H1 (cell line): ENCODE measurements at regions not wholly inside any gene's neighbourhood (a gene's known extent, or its start where the extent isn't known, plus 50 kb on each side); places are given as distances from the start of the nearest gene placed in this dataset.

Experiments
- CTCF ChIA-PET: fragments of 300-600 bp; sonication (Branson Sonifier 250); formaldehyde crosslinking; loops from one replicate; lab custom pipeline; 2021; ENCODE audit not compliant: partially characterized antibody; lab: Charles Lee
- POLR2A ChIA-PET: fragments of 300-600 bp; sonication (Branson Sonifier 250); formaldehyde crosslinking; loops from one replicate; lab custom pipeline; 2021; ENCODE audit warnings: inconsistent platforms; ENCODE audit not compliant: partially characterized antibody; lab: Charles Lee
- DNase-seq, 2 experiments: peaks; one replicate each; pipeline versions ENCODE4 v3.0.0 to v3.0.0-alpha.2; 2010 to 2022; ENCODE audit warnings: low spot score in 2 of 2, low read depth in 1 of 2, mixed read lengths in 1 of 2
- FAIRE-seq: peaks from 2 replicates; lab custom pipeline; 2011; peaks lifted over from hg19 to GRCh38; lab: Jason Lieb, UNC
- H2AFZ ChIP-seq: 2 replicates; pipeline ENCODE4 v1.8.1; 2012; ENCODE audit warnings: low read length, inconsistent platforms
- H2AK5ac ChIP-seq: 2 replicates; pipeline ENCODE4 v1.6.1; 2013; ENCODE audit warnings: low read depth, low read length
- H2BK120ac ChIP-seq: replicated peaks from 2 replicates; pipeline ENCODE3; 2013; ENCODE audit warnings: low read depth, low read length, inconsistent platforms
- H2BK12ac ChIP-seq: 2 replicates; pipeline ENCODE4 v1.6.1; 2013; ENCODE audit warnings: low read depth, low read length
- H2BK15ac ChIP-seq: 2 replicates; pipeline ENCODE4 v1.6.1; 2013; ENCODE audit warnings: low read length
- H2BK20ac ChIP-seq: 2 replicates; pipeline ENCODE4 v1.6.1; 2013; ENCODE audit warnings: low read length
- H2BK5ac ChIP-seq: 2 replicates; pipeline ENCODE4 v1.6.1; 2013; ENCODE audit warnings: low read depth, low read length
- H3K14ac ChIP-seq: 2 replicates; pipeline ENCODE4 v1.6.1; 2013; ENCODE audit warnings: inconsistent platforms; ENCODE audit not compliant: insufficient read length
- H3K18ac ChIP-seq: 2 replicates; pipeline ENCODE4 v1.6.1; 2013; ENCODE audit warnings: low read length; ENCODE audit errors: extremely low read depth
- H3K23ac ChIP-seq: 2 replicates; pipeline ENCODE4 v1.6.1; 2013; ENCODE audit warnings: inconsistent platforms; ENCODE audit not compliant: insufficient read length
- H3K23me2 ChIP-seq: 2 replicates; pipeline ENCODE4 v1.6.1; 2013; ENCODE audit warnings: low read depth, low read length
- H3K27ac ChIP-seq: 2 replicates; pipeline ENCODE4 v1.6.1; 2011; ENCODE audit warnings: low read depth, low read length, inconsistent platforms
- H3K27me3 ChIP-seq, 4 experiments: replicated peaks in 1 of 4; 1 replicate in 1 of 4; 2 replicates in 3 of 4; pipeline versions ENCODE4 v1.6.1 to v1.8.1; 2011 to 2013; ENCODE audit warnings: low read length in 3 of 4, mild to moderate bottlenecking in 3 of 4, inconsistent platforms in 2 of 4, mixed read lengths in 2 of 4, moderate library complexity in 1 of 4; ENCODE audit not compliant: control insufficient read depth in 3 of 4, insufficient read depth in 3 of 4; ENCODE audit errors: extremely low read depth in 1 of 4
- H3K36me3 ChIP-seq, 4 experiments: 2 replicates each; pipeline versions ENCODE4 v1.6.1 to v1.8.1; 2011 to 2013; ENCODE audit warnings: mild to moderate bottlenecking in 4 of 4, low read length in 3 of 4, moderate library complexity in 2 of 4, control low read depth in 1 of 4, inconsistent platforms in 1 of 4; ENCODE audit not compliant: insufficient read depth in 4 of 4, control insufficient read depth in 2 of 4
- H3K4ac ChIP-seq: replicated peaks from 2 replicates; pipeline ENCODE3; 2013; ENCODE audit warnings: low read length, low read depth, mixed read lengths, inconsistent platforms; ENCODE audit not compliant: insufficient read length
- H3K4me1 ChIP-seq, 4 experiments: replicated peaks in 1 of 4; 1 replicate in 1 of 4; 2 replicates in 3 of 4; pipeline versions ENCODE4 v1.6.1 to v1.8.1; 2011 to 2013; ENCODE audit warnings: low read length in 3 of 4, inconsistent platforms in 2 of 4, mixed read lengths in 1 of 4; ENCODE audit not compliant: insufficient read depth in 4 of 4, control insufficient read depth in 3 of 4
- H3K4me2 ChIP-seq, 2 experiments: 2 replicates each; pipeline versions ENCODE4 v1.6.1 to v1.8.1; 2011 to 2013; ENCODE audit warnings: low read depth in 2 of 2, low read length in 2 of 2, control low read depth in 1 of 2, inconsistent platforms in 1 of 2, mild to moderate bottlenecking in 1 of 2; ENCODE audit not compliant: insufficient read depth in 1 of 2
- H3K4me3 ChIP-seq, 4 experiments: fragments of 200-600, 300-600 bp in 1 of 4; sonication (generic), shearing (Covaris generic), sonication (Bioruptor Twin) in 1 of 4; 2 replicates each; pipeline versions ENCODE4 v1.5.1 to v1.8.1; 2011 to 2016; ENCODE audit warnings: low read length in 4 of 4, low read depth in 3 of 4, control low read depth in 2 of 4, inconsistent platforms in 2 of 4, mild to moderate bottlenecking in 2 of 4, mixed read lengths in 1 of 4, moderate library complexity in 1 of 4; ENCODE audit not compliant: insufficient read depth in 2 of 4; ENCODE audit errors: extremely low read depth in 1 of 4
- H3K56ac ChIP-seq: replicated peaks from 2 replicates; pipeline ENCODE3; 2013; ENCODE audit warnings: low read depth, mild to moderate bottlenecking, mixed read lengths, low read length, inconsistent platforms; ENCODE audit not compliant: insufficient read length
- H3K79me1 ChIP-seq: 2 replicates; pipeline ENCODE4 v1.6.1; 2013; ENCODE audit warnings: low read depth, low read length, control low read depth
- H3K79me2 ChIP-seq, 2 experiments: 2 replicates each; pipeline versions ENCODE4 v1.6.1 to v1.8.1; 2012 to 2013; ENCODE audit warnings: low read length in 2 of 2, mild to moderate bottlenecking in 2 of 2, inconsistent platforms in 1 of 2; ENCODE audit not compliant: insufficient read depth in 2 of 2, control insufficient read depth in 1 of 2
- H3K9ac ChIP-seq, 4 experiments: replicated peaks in 1 of 4; 1 replicate in 1 of 4; 2 replicates in 3 of 4; pipeline versions ENCODE4 v1.6.1 to v1.8.1; 2011 to 2013; ENCODE audit warnings: low read depth in 3 of 4, low read length in 3 of 4, control low read depth in 2 of 4, mild to moderate bottlenecking in 2 of 4, moderate library complexity in 2 of 4, inconsistent platforms in 1 of 4; ENCODE audit errors: extremely low read depth in 1 of 4
- H3K9me3 ChIP-seq, 2 experiments: 2 replicates each; pipeline versions ENCODE4 v1.6.1 to v1.8.1; 2012 to 2013; ENCODE audit warnings: mild to moderate bottlenecking in 2 of 2, moderate library complexity in 2 of 2, control low read depth in 1 of 2, inconsistent platforms in 1 of 2, low read depth in 1 of 2, low read length in 1 of 2, mixed read lengths in 1 of 2; ENCODE audit not compliant: insufficient read depth in 2 of 2
- H4K20me1 ChIP-seq, 2 experiments: replicated peaks in 1 of 2; 2 replicates each; pipeline versions ENCODE3 to v1.8.1; 2011 to 2013; ENCODE audit warnings: inconsistent platforms in 2 of 2, low read length in 2 of 2, mild to moderate bottlenecking in 1 of 2; ENCODE audit not compliant: insufficient read depth in 2 of 2, control insufficient read depth in 1 of 2
- H4K5ac ChIP-seq: 2 replicates; pipeline ENCODE4 v1.6.1; 2013; ENCODE audit warnings: low read length, low read depth, mixed read lengths, inconsistent platforms; ENCODE audit not compliant: insufficient read length
- H4K8ac ChIP-seq: 2 replicates; pipeline ENCODE4 v1.8.0; 2013; ENCODE audit warnings: mild to moderate bottlenecking, moderate library complexity, low read length, inconsistent platforms; ENCODE audit not compliant: insufficient read depth; ENCODE audit errors: extremely low read depth
- H4K91ac ChIP-seq: replicated peaks from 2 replicates; pipeline ENCODE3; 2013; ENCODE audit warnings: low read length, mixed read lengths, inconsistent platforms; ENCODE audit not compliant: insufficient read length
- NRF1 ChIP-seq: IDR thresholded peaks from 2 replicates; pipeline ENCODE4 v1.6.1; 2011; ENCODE audit warnings: mild to moderate bottlenecking, low read depth, low read length, improper control_type of control experiment
- POLR2AphosphoS5 ChIP-seq: IDR thresholded peaks from 2 replicates; pipeline ENCODE4 v1.6.1; 2011; ENCODE audit warnings: low read depth, low read length
- RBBP5 ChIP-seq: IDR thresholded peaks from 2 replicates; pipeline ENCODE4 v1.7.1; 2012; ENCODE audit warnings: low read depth, mild to moderate bottlenecking, inconsistent platforms, low read length, moderate library complexity, borderline replicate concordance
- RFX5 ChIP-seq: IDR thresholded peaks from 2 replicates; pipeline ENCODE4 v1.6.1; 2011; ENCODE audit warnings: low read depth, low read length, improper control_type of control experiment, borderline replicate concordance
- SP2 ChIP-seq: IDR thresholded peaks from 2 replicates; pipeline ENCODE4 v1.6.1; 2012; ENCODE audit warnings: mild to moderate bottlenecking, low read length, inconsistent platforms
- TAF1 ChIP-seq: IDR thresholded peaks from 2 replicates; pipeline ENCODE4 v1.6.1; 2011; ENCODE audit warnings: mild to moderate bottlenecking, low read depth, low read length
- TCF12 ChIP-seq: IDR thresholded peaks from 2 replicates; pipeline ENCODE4 v1.6.1; 2011; ENCODE audit warnings: low read depth, mild to moderate bottlenecking, low read length
- WGBS, 2 experiments: shearing (Covaris generic) in 1 of 2; methylation state at CpG; one replicate each; pipeline versions ENCODE4 v1.1.6 to v1.1.7; 2013 to 2015; ENCODE audit warnings: low lambda C conversion rate in 2 of 2, mixed read lengths in 2 of 2, inconsistent platforms in 1 of 2, low coverage in 1 of 2, missing lambda C conversion rate in 1 of 2; ENCODE audit not compliant: insufficient replicate concordance in 2 of 2, insufficient coverage in 1 of 2, insufficient read length in 1 of 2; ENCODE audit errors: extremely low coverage in 1 of 2, missing lambda C conversion rate in 1 of 2; 5-methylcytosine and 5-hydroxymethylcytosine counted together

DNA sequence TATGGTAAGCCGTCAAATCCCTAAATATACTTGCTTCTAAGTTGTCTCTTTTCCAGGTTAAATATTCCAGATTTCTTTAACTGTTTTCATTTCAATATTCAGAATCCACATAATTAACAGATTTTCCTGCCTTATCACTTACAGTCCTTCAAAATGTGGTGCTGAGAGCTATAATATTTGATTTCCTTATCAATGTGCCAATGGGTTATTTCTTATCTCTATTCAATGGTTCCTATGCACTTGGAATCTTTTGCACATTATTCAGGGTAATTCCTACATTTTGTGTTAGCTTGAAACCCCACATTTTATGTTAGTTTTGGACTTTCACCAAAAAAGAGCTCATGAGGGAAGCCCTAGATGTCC is 173.5 kb downstream of the ZFP36L2 start:
- Histone ChIP-seq H2BK15ac (no peak overlapping the region), H2AFZ (no peak overlapping the region), H3K14ac (no peak overlapping the region), H4K20me1 (no peaks in the 10 kb centered on the region), H3K4ac (no peak overlapping the region), H3K79me1 (no peaks in the 10 kb centered on the region), H3K56ac (no peak overlapping the region), H2BK20ac (no peak overlapping the region), H3K9ac (no peak overlapping the region), H3K4me1 (peaks cover 0 to 9% (median 4%) of the 10 kb centered on the region in 4 experiments; a peak in 6 of 7 replicates), H3K4me2 (no peak overlapping the region), H3K4me3 (no peak overlapping the region), H3K23me2 (no peaks in the 10 kb centered on the region), H3K27me3 (no peaks in the 10 kb centered on the region; a peak in 2 of 7 replicates), H3K36me3 (no peaks in the 10 kb centered on the region), H3K18ac (no peak overlapping the region), H4K91ac (no peak overlapping the region), H4K5ac (no peak overlapping the region), H2BK120ac (no peak overlapping the region), H3K9me3 (no peaks in the 10 kb centered on the region), H2BK5ac (no peak overlapping the region), H3K27ac (no peak overlapping the region), H2AK5ac (no peak overlapping the region), H3K23ac (no peak overlapping the region), H3K79me2 (no peaks in the 10 kb centered on the region), H2BK12ac (no peak overlapping the region), H4K8ac (no peak overlapping the region)
- WGBS, 2 experiments: 89% methylated on average over 1 of the region's 1 CpG; no CpG with 5 or more reads in 1 of the 2 experiments
- ChIA-PET POLR2A (no interaction called here), CTCF (no interaction called here)
- FAIRE-seq (no peak), DNase-seq (no peak)
- TF ChIP-seq RBBP5 (no peak), TCF12 (no peak), SP2 (no peak), POLR2AphosphoS5 (no peak), TAF1 (no peak), NRF1 (no peak), RFX5 (no peak)
